Gastroesophageal sphincter (tissue), 3 donors: ENCODE measurements at regions not wholly inside any gene's neighbourhood (a gene's known extent, or its start where the extent isn't known, plus 50 kb on each side); places are given as distances from the start of the nearest gene placed in this dataset.

ENCODE experiments used
- POLR2A ChIP-seq, 2 donors: fragments of 450-650 bp; IDR thresholded peaks; one replicate each; pipeline ENCODE4 v1.6.1; 2017; ENCODE audit warnings: antibody characterized with exemption in 2 of 2, mild to moderate bottlenecking in 2 of 2, moderate library complexity in 1 of 2
- TF ChIP-seq, protein P1 (sequence below), 4 experiments: fragments of 200-600 bp in 2 of 4; fragments of 450-650 bp in 2 of 4; sonication (generic) in 1 of 4; IDR thresholded peaks; one replicate each; pipeline ENCODE4 v1.5.1; 2017 to 2019; ENCODE audit warnings: antibody characterized with exemption in 4 of 4, mild to moderate bottlenecking in 2 of 4, moderate library complexity in 2 of 4

DNA sequence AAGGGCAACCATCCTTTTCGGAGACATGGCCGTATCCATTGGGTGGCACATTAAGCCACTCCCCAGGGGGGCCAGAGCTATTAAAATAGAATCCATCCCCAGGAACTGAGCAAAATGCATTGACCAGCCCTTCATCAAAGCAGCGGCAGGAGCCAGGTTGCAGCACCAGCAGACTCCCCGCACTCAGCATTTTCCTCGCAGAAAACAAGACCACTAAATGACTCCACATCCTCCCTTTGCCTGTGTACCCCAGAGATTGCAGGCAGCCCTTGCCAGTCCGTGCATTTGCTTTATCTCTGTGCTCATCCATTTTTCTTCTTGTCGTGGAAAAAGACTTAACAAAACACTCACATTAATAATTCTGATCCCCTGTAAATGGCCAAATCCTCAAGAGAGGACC lies 144.4 kb upstream of the LARGE1 start:
- TF ChIP-seq, protein P1, sequence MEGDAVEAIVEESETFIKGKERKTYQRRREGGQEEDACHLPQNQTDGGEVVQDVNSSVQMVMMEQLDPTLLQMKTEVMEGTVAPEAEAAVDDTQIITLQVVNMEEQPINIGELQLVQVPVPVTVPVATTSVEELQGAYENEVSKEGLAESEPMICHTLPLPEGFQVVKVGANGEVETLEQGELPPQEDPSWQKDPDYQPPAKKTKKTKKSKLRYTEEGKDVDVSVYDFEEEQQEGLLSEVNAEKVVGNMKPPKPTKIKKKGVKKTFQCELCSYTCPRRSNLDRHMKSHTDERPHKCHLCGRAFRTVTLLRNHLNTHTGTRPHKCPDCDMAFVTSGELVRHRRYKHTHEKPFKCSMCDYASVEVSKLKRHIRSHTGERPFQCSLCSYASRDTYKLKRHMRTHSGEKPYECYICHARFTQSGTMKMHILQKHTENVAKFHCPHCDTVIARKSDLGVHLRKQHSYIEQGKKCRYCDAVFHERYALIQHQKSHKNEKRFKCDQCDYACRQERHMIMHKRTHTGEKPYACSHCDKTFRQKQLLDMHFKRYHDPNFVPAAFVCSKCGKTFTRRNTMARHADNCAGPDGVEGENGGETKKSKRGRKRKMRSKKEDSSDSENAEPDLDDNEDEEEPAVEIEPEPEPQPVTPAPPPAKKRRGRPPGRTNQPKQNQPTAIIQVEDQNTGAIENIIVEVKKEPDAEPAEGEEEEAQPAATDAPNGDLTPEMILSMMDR (IDR thresholded peaks at IDR 0.05): no peak
- no peak for TF ChIP-seq POLR2A (IDR thresholded peaks at IDR 0.05)
